Progenitor cell of endocrine pancreas (in vitro differentiated cells): ENCODE measurements at regions not wholly inside any gene's neighbourhood (a gene's known extent, or its start where the extent isn't known, plus 50 kb on each side); places are given as distances from the start of the nearest gene placed in this dataset.

Source experiments
- DNase-seq: peaks from one replicate; pipeline ENCODE4 v3.0.0; 2021; ENCODE audit warnings: low spot score; ENCODE audit not compliant: unreplicated experiment
- H3K27ac Mint-ChIP-seq: 2 replicates; pipeline ENCODE4 v1.8.0; 2021; ENCODE audit warnings: mild to moderate bottlenecking, moderate library complexity, mixed read lengths
- H3K27me3 Mint-ChIP-seq: 2 replicates; pipeline ENCODE4 v1.8.0; 2021; ENCODE audit warnings: mixed read lengths
- H3K36me3 Mint-ChIP-seq: 2 replicates; pipeline ENCODE4 v1.8.0; 2022; ENCODE audit warnings: mixed read lengths; ENCODE audit not compliant: insufficient read depth
- H3K4me1 Mint-ChIP-seq: 2 replicates; pipeline ENCODE4 v1.8.0; 2021; ENCODE audit warnings: low read depth, mixed read lengths
- H3K4me3 Mint-ChIP-seq: 2 replicates; pipeline ENCODE4 v1.8.0; 2021; ENCODE audit warnings: low read depth, mild to moderate bottlenecking, moderate library complexity, mixed read lengths
- H3K9me3 Mint-ChIP-seq: 2 replicates; pipeline ENCODE4 v1.8.0; 2021; ENCODE audit warnings: low read depth, mixed read lengths
- TF ChIP-seq, protein P1 (sequence below): fragments of 200-600 bp; sonication (generic); IDR thresholded peaks from one replicate; pipeline ENCODE4 v1.5.0; 2021; ENCODE audit warnings: antibody characterized with exemption, mild to moderate bottlenecking; ENCODE audit not compliant: unreplicated experiment

GRCh38 chr1:18560692-18561091 lies 70.0 kb upstream of the PAX7 start:
- Mint-ChIP-seq H3K27ac (no peak overlapping the region), H3K36me3 (no peaks in the 10 kb centered on the region), H3K27me3 (peaks cover 56% of the 10 kb centered on the region), H3K9me3 (no peaks in the 10 kb centered on the region), H3K4me1 (peaks cover 9% of the 10 kb centered on the region), H3K4me3 (no peak overlapping the region)
- TF ChIP-seq, protein P1, sequence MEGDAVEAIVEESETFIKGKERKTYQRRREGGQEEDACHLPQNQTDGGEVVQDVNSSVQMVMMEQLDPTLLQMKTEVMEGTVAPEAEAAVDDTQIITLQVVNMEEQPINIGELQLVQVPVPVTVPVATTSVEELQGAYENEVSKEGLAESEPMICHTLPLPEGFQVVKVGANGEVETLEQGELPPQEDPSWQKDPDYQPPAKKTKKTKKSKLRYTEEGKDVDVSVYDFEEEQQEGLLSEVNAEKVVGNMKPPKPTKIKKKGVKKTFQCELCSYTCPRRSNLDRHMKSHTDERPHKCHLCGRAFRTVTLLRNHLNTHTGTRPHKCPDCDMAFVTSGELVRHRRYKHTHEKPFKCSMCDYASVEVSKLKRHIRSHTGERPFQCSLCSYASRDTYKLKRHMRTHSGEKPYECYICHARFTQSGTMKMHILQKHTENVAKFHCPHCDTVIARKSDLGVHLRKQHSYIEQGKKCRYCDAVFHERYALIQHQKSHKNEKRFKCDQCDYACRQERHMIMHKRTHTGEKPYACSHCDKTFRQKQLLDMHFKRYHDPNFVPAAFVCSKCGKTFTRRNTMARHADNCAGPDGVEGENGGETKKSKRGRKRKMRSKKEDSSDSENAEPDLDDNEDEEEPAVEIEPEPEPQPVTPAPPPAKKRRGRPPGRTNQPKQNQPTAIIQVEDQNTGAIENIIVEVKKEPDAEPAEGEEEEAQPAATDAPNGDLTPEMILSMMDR, result peak; percentile 22
- no peak for DNase-seq

DNA sequence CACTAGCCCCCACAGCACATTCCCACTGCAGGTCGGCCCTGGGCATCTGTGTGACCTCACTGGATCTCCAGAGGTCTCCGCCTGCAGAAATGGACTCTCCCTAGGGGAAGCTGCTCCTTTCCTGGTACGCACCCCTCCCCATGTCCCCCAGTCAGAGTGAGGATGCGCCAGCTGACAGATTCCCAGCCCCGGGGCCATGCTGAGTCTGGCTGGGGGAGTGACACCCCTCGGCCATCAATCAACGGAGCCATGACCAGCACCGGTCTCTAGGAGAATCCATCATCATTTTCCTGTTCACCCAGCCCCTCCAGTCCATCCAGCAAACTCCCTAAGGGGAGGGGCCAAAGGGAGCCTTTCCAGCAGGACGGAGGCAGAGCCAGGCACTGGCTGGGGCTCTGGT lies 68.7 kb upstream of the PAX7 start:
- Mint-ChIP-seq H3K36me3 (no peaks in the 10 kb centered on the region), H3K27me3 (peaks cover 61% of the 10 kb centered on the region), H3K9me3 (no peaks in the 10 kb centered on the region), H3K4me1 (peaks cover 9% of the 10 kb centered on the region), H3K27ac (no peak overlapping the region), H3K4me3 (no peak overlapping the region)
- TF ChIP-seq, protein P1, result no peak
- DNase-seq, result no peak

DNA sequence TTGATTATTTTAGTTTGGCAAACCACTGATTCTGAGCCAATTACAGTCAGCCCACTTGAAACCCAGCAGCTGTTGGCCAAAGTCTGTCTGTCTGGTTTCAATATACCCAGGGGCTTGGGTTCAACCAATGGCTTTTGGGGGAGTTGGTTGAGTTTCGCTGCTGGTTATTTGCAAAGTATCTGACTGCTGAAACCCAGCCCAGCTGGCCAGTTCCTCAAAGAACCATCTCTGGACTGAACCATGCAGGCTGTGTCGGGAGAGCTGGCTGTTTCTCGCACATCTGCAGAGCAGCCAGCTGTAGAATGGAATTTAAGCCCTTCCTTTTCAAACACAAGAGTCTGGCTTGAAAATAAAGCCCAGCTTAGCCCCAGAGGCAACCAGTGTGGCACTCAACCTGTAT lies 66.0 kb upstream of the PAX7 start:
- H3K36me3 Mint-ChIP-seq, result no peaks in the 10 kb centered on the region
- no peak for DNase-seq
- TF ChIP-seq, protein P1, result no peak
- H3K9me3 Mint-ChIP-seq, result no peaks in the 10 kb centered on the region
- H3K4me1 Mint-ChIP-seq, result no peaks in the 10 kb centered on the region
- H3K27me3 Mint-ChIP-seq, result peaks cover 42% of the 10 kb centered on the region
- no peak overlapping the region for H3K27ac Mint-ChIP-seq
- no peak overlapping the region for H3K4me3 Mint-ChIP-seq

- no peaks in the 10 kb centered on the region for H3K9me3 Mint-ChIP-seq
- peaks cover 43% of the 10 kb centered on the region for H3K27me3 Mint-ChIP-seq
- no peak overlapping the region for H3K4me3 Mint-ChIP-seq
- H3K4me1 Mint-ChIP-seq, result no peaks in the 10 kb centered on the region
- no peak for DNase-seq
- H3K36me3 Mint-ChIP-seq, result no peaks in the 10 kb centered on the region
- H3K27ac Mint-ChIP-seq, result no peak overlapping the region
- TF ChIP-seq, protein P1, result no peak
Measured at GRCh38 chr1:18565321-18565720, 65.3 kb upstream of the PAX7 start.

DNA sequence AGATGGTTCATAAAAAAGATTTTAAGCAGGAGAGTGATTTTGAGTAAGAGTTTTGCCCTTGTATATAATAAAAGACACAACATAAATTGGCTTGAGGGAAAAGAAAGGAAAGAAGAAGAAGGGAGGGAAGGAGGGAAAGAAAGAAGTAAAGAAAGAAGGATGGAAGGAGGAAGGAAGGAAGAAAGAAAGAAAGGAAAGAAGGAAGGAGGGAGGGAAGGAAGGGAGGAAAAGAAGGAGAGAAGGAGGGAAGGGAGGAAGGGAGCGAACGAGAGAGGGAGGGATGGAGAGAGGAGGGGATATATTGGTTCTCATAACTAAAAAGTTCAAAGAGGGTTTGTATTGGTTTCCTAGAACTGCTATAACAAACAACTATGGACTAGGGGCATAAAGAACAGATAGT lies 62.2 kb upstream of the PAX7 start:
- DNase-seq, result no peak
- peaks cover 45% of the 10 kb centered on the region for H3K27me3 Mint-ChIP-seq
- H3K4me1 Mint-ChIP-seq, result no peaks in the 10 kb centered on the region
- TF ChIP-seq, protein P1, result no peak
- H3K9me3 Mint-ChIP-seq, result no peaks in the 10 kb centered on the region
- no peaks in the 10 kb centered on the region for H3K36me3 Mint-ChIP-seq
- H3K27ac Mint-ChIP-seq, result no peak overlapping the region
- H3K4me3 Mint-ChIP-seq, result no peak overlapping the region
